Stomach (tissue), 8 donors: ENCODE measurements at regions not wholly inside any gene's neighbourhood (a gene's known extent, or its start where the extent isn't known, plus 50 kb on each side); places are given as distances from the start of the nearest gene placed in this dataset.

Source experiments
- DNase-seq, 2 donors: peaks; one replicate each; pipeline versions ENCODE4 v3.0.0 to v3.0.0-alpha.2; 2013 to 2019
- H3K27ac ChIP-seq, 5 donors: fragments of 200-600 bp in 4 of 5; sonication (generic) in 4 of 5; one replicate each; pipeline ENCODE4 v1.5.1; 2013 to 2019; ENCODE audit warnings: mild to moderate bottlenecking in 1 of 5, moderate library complexity in 1 of 5
- H3K27me3 ChIP-seq, 3 donors: fragments of 200-600 bp; sonication (generic); one replicate each; pipeline ENCODE4 v1.5.1; 2017 to 2019; ENCODE audit warnings: mixed run types in 1 of 3
- H3K36me3 ChIP-seq, 4 donors: fragments of 200-600 bp; sonication (generic); 1 replicate in 3 of 4; 2 replicates in 1 of 4; pipeline ENCODE4 v1.5.1; 2016 to 2019
- H3K4me1 ChIP-seq, 4 donors: fragments of 200-600 bp; sonication (generic); one replicate each; pipeline ENCODE4 v1.5.1; 2016 to 2019
- H3K4me3 ChIP-seq, 4 donors: fragments of 200-600 bp; sonication (generic) in 3 of 4; one replicate each; pipeline ENCODE4 v1.5.1; 2016 to 2019; ENCODE audit warnings: mild to moderate bottlenecking in 1 of 4
- H3K9me3 ChIP-seq, 4 donors: fragments of 200-600 bp; sonication (generic); one replicate each; pipeline ENCODE4 v1.5.1; 2016 to 2019
- CTCF ChIP-seq, 7 experiments: fragments of 450-650 bp in 4 of 7; fragments of 200-600 bp in 3 of 7; sonication (generic) in 3 of 7; IDR thresholded peaks; one replicate each; pipeline ENCODE4 v1.5.1; 2016 to 2019; ENCODE audit warnings: antibody characterized with exemption in 7 of 7, control low read depth in 2 of 7, mild to moderate bottlenecking in 1 of 7
- EP300 ChIP-seq: sonication (generic); formaldehyde crosslinking; IDR thresholded peaks from one replicate; pipeline ENCODE4 v1.6.1; 2017; ENCODE audit warnings: antibody characterized with exemption
- POLR2A ChIP-seq, 4 donors: fragments of 450-650 bp; IDR thresholded peaks; one replicate each; pipeline ENCODE4 v1.6.1; 2016; ENCODE audit warnings: antibody characterized with exemption in 4 of 4, control low read depth in 2 of 4, mild to moderate bottlenecking in 1 of 4, moderate library complexity in 1 of 4
- POLR2AphosphoS5 ChIP-seq, 3 donors: sonication (generic); formaldehyde crosslinking; IDR thresholded peaks; one replicate each; pipeline ENCODE4 v1.6.1; 2016; ENCODE audit warnings: antibody characterized with exemption in 3 of 3
- WGBS, 5 donors: extraction: QIAGEN DNeasy Blood & Tissue Kit in 3 of 5; methylation state at CpG; one replicate each; pipeline versions ENCODE4 v1.1.5 to v1.1.7; 2013 to 2018; 5-methylcytosine and 5-hydroxymethylcytosine counted together
- intact Hi-C: fragments of 100-400 bp; cut with DNase I; formaldehyde crosslinking; loops from one replicate; pipeline ENCODE4 v1.15.1; 2023; ENCODE audit warnings: low total_unique reads
- donor health status: healthy with polysubstance abuse.
- donor health status: Bipolar disorder and iron deficiency.
- donor health status: healthy.

GRCh38 chr18:28875059-28875458 lies 698.1 kb upstream of the CDH2 start:
- Histone ChIP-seq H3K36me3 (no peaks in the 10 kb centered on the region), H3K4me3 (no peak overlapping the region), H3K27ac (no peak overlapping the region), H3K4me1 (no peaks in the 10 kb centered on the region), H3K27me3 (no peaks in the 10 kb centered on the region), H3K9me3 (no peaks in the 10 kb centered on the region)
- 69 to 80% (median 76%) methylated on average over 1 of the region's 1 CpG for WGBS, 5 donors
- intact Hi-C loops = no loop called here
- no peak for DNase-seq
- TF ChIP-seq POLR2AphosphoS5 (IDR thresholded peaks at IDR 0.05) (no peak), POLR2A (IDR thresholded peaks at IDR 0.05) (no peak), EP300 (no peak), CTCF (IDR thresholded peaks at IDR 0.05) (no peak)

- Histone ChIP-seq H3K4me3 (no peak overlapping the region), H3K4me1 (no peaks in the 10 kb centered on the region), H3K9me3 (no peaks in the 10 kb centered on the region), H3K27ac (no peak overlapping the region), H3K27me3 (no peaks in the 10 kb centered on the region), H3K36me3 (no peaks in the 10 kb centered on the region)
- no peak for TF ChIP-seq POLR2AphosphoS5 (IDR thresholded peaks at IDR 0.05)
- no peak for TF ChIP-seq CTCF (IDR thresholded peaks at IDR 0.05)
- TF ChIP-seq POLR2A (IDR thresholded peaks at IDR 0.05) = no peak
- TF ChIP-seq EP300 = no peak
- peak in 1 of 2 donors; percentile 5 for DNase-seq
- WGBS, 5 donors = 21 to 26% (median 22%) methylated on average over 2 of the region's 2 CpGs
- intact Hi-C loops = no loop called here
Measured at GRCh38 chr18:28863396-28863795, 686.5 kb upstream of the CDH2 start.

- H3K4me3 ChIP-seq = no peak overlapping the region
- no peaks in the 10 kb centered on the region for H3K36me3 ChIP-seq
- H3K4me1 ChIP-seq = peaks cover 0 to 3% (median 0%) of the 10 kb centered on the region in 4 donors
- TF ChIP-seq POLR2AphosphoS5 (IDR thresholded peaks at IDR 0.05) (no peak), POLR2A (IDR thresholded peaks at IDR 0.05) (no peak), CTCF (IDR thresholded peaks at IDR 0.05) (no peak), EP300 (no peak)
- no peak for DNase-seq
- no peak overlapping the region for H3K27ac ChIP-seq
- WGBS, 5 donors = 69 to 83% (median 76%) methylated on average over 1 of the region's 1 CpG
- no peaks in the 10 kb centered on the region for H3K9me3 ChIP-seq
- intact Hi-C loops = no loop called here
- no peaks in the 10 kb centered on the region for H3K27me3 ChIP-seq
Measured at GRCh38 chr18:28858248-28858647, 681.3 kb upstream of the CDH2 start.

- Histone ChIP-seq H3K4me3 (no peak overlapping the region), H3K36me3 (no peaks in the 10 kb centered on the region), H3K9me3 (no peaks in the 10 kb centered on the region), H3K27me3 (no peaks in the 10 kb centered on the region), H3K27ac (no peak overlapping the region), H3K4me1 (peaks cover 0 to 3% (median 0%) of the 10 kb centered on the region in 4 donors)
- DNase-seq = no peak
- WGBS, 5 donors = 70 to 85% (median 73%) methylated on average over 2 of the region's 2 CpGs
- TF ChIP-seq POLR2A (IDR thresholded peaks at IDR 0.05) (no peak), EP300 (no peak), POLR2AphosphoS5 (IDR thresholded peaks at IDR 0.05) (no peak), CTCF (IDR thresholded peaks at IDR 0.05) (no peak)
- intact Hi-C loops = no loop called here
Measured at GRCh38 chr18:28855989-28856388, 679.1 kb upstream of the CDH2 start.
